ENCODE measurements at regions not wholly inside any gene's neighbourhood (a gene's known extent, or its start where the extent isn't known, plus 50 kb on each side); places are given as distances from the start of the nearest gene placed in this dataset.

DNA sequence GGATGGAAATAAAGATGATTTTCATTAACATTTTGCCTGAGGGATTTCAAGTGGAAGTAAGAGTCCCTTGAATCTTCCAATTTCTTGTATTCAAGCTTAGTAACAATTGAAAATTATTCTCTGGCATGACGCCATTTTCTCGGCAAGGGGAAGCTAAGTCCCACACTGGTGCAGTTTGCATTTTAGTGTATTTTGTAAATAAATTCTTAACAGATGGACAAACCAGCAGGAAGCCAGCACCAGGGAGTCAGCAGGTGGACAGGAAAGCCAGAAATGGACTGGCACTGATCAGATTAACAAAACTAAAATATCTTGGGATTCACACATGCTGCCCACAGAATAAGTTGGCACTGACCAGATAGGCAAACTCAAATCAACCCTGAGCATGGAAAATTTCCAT lies 311.3 kb downstream of the LRRIQ3 start:
- Mint-ChIP-seq H3K9me3 (no peaks in the 10 kb centered on the region), H3K4me1 (no peaks in the 10 kb centered on the region), H3K27ac (no peak overlapping the region), H3K27me3 (ENCODE audit: low read depth) (no peaks in the 10 kb centered on the region), H3K36me3 (ENCODE audit: low read depth) (no peaks in the 10 kb centered on the region), H3K4me3 (no peak overlapping the region)
- TF ChIP-seq, protein P1, sequence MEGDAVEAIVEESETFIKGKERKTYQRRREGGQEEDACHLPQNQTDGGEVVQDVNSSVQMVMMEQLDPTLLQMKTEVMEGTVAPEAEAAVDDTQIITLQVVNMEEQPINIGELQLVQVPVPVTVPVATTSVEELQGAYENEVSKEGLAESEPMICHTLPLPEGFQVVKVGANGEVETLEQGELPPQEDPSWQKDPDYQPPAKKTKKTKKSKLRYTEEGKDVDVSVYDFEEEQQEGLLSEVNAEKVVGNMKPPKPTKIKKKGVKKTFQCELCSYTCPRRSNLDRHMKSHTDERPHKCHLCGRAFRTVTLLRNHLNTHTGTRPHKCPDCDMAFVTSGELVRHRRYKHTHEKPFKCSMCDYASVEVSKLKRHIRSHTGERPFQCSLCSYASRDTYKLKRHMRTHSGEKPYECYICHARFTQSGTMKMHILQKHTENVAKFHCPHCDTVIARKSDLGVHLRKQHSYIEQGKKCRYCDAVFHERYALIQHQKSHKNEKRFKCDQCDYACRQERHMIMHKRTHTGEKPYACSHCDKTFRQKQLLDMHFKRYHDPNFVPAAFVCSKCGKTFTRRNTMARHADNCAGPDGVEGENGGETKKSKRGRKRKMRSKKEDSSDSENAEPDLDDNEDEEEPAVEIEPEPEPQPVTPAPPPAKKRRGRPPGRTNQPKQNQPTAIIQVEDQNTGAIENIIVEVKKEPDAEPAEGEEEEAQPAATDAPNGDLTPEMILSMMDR (IDR thresholded peaks at IDR 0.05; ENCODE audit: unreplicated experiment in 3 of 3), result no peak

DNA sequence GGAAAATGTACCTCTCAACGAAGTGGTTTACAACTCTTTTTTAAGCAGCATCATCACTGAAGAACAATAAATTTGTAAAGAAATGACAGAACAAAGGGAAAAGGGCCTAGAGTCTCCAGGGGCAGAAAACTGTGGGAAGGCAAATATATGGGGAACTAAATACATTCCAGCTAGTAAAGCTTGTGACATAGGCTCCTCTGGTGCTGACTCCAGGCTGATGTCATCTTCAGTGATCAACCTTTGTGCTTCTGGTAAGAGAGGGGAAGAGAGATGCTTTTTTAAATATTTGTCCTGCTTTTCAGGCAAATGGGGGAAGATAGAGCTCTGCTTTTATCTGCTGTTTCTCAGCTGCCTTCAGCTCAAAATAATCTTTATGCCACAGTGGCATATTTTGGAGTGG lies 323.2 kb downstream of the LRRIQ3 start:
- Mint-ChIP-seq H3K9me3 (no peaks in the 10 kb centered on the region), H3K27me3 (ENCODE audit: low read depth) (no peaks in the 10 kb centered on the region), H3K4me3 (no peak overlapping the region), H3K27ac (no peak overlapping the region), H3K4me1 (no peaks in the 10 kb centered on the region), H3K36me3 (ENCODE audit: low read depth) (no peaks in the 10 kb centered on the region)
- TF ChIP-seq, protein P1 (IDR thresholded peaks at IDR 0.05; ENCODE audit: unreplicated experiment in 3 of 3), result no peak

DNA sequence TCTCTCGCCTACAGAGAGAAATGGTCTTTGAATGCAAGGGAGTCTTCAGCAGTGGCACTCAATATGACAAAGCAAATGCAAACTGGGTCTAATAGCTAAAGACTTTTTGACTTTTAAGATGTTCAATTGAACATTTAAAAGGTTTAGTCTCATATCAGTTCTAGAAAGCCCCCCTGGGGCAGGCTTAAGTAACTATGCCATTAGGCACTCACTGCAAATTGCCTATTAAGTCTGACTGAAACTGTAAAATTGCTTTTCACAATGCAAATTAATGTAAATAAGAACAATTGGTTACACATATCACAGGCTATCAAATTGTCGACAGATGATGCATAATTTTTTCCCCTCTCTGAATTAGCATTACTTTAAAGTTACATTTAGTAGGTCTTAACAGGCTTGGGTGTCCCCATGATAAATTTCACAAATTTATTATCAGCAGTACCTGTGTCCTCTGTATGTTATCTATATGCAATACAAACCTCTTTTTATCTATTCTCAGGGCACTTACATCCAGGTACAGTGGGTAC lies 329.1 kb downstream of the LRRIQ3 start:
- Mint-ChIP-seq H3K36me3 (ENCODE audit: low read depth) (no peaks in the 10 kb centered on the region), H3K27ac (no peak overlapping the region), H3K4me3 (no peak overlapping the region), H3K27me3 (ENCODE audit: low read depth) (no peaks in the 10 kb centered on the region), H3K9me3 (no peaks in the 10 kb centered on the region), H3K4me1 (no peaks in the 10 kb centered on the region)
- TF ChIP-seq, protein P1 (IDR thresholded peaks at IDR 0.05; ENCODE audit: unreplicated experiment in 3 of 3), result no peak

DNA sequence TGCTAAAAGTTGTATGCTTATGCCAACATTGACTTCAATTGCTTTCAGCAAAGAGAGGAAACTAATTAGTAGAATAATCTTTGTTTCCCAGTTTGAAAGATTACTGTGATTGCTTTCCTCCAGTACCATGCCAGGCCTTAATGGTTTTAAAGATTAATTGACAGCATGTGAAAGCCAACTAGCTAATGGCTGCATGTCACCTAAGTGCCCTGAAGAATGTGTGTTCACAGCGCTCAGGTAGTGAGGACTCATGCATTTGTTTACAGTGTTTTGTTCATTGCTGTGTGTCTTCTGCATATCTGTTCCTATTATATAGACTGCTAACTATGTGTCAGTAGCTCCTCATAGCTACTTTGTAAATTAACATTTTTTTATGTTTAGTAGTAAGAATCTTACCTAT lies 335.6 kb downstream of the LRRIQ3 start:
- Mint-ChIP-seq H3K4me1 (no peaks in the 10 kb centered on the region), H3K4me3 (no peak overlapping the region), H3K27ac (no peak overlapping the region), H3K9me3 (no peaks in the 10 kb centered on the region), H3K36me3 (ENCODE audit: low read depth) (no peaks in the 10 kb centered on the region), H3K27me3 (ENCODE audit: low read depth) (no peaks in the 10 kb centered on the region)
- TF ChIP-seq, protein P1 (IDR thresholded peaks at IDR 0.05; ENCODE audit: unreplicated experiment in 3 of 3), result no peak

DNA sequence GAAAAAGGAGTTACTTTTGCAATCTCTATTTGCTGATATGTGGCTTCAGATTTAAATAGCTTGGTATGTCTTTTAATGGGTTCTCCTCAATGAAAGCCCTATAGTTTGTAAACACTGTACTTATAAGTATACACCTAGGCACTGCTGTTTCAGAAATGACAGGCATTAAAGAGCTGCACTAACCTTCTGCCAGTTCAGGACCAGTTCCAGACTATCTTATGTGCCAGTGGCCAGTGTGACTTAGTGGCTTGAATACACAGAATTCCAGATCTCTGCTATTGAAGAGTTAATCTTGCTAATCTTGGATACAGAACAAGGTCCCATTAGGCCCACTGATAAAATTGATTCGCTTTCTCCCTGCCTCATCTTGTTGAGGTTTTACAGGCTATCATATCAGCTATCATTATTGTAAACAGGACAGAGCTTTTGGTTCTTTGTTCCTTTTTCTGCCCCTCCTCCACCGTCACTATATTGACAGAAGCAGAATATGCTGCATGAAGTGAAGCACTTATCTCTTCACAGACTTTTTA lies 337.5 kb downstream of the LRRIQ3 start:
- H3K27ac Mint-ChIP-seq, result no peak overlapping the region
- H3K4me3 Mint-ChIP-seq, result no peak overlapping the region
- no peaks in the 10 kb centered on the region for H3K27me3 Mint-ChIP-seq (ENCODE audit: low read depth)
- no peaks in the 10 kb centered on the region for H3K36me3 Mint-ChIP-seq (ENCODE audit: low read depth)
- TF ChIP-seq, protein P1 (IDR thresholded peaks at IDR 0.05; ENCODE audit: unreplicated experiment in 3 of 3), result no peak
- no peaks in the 10 kb centered on the region for H3K4me1 Mint-ChIP-seq
- no peaks in the 10 kb centered on the region for H3K9me3 Mint-ChIP-seq

DNA sequence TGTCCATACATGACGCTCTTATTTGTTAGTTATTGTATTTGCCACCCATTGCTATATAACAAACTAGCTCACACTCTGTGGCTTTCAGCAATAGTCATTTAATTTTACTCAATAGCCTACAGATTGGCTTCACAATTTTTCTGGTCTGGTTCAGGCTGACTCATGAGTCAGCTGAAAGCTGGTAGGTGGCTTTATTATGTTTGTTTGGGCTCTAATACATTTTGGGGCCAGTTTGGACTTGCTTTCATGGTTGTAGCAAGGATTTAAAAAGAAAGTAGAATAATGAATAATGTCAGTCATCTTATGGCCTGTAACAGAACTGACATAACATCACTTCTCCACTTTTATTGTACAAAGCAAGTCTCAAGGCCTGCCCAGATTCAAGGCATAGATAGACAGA lies 338.7 kb downstream of the LRRIQ3 start:
- Mint-ChIP-seq H3K27me3 (ENCODE audit: low read depth) (no peaks in the 10 kb centered on the region), H3K4me3 (no peak overlapping the region), H3K36me3 (ENCODE audit: low read depth) (no peaks in the 10 kb centered on the region), H3K4me1 (no peaks in the 10 kb centered on the region), H3K9me3 (no peaks in the 10 kb centered on the region), H3K27ac (no peak overlapping the region)
- TF ChIP-seq, protein P1 (IDR thresholded peaks at IDR 0.05; ENCODE audit: unreplicated experiment in 3 of 3), result no peak

All from nephron (organoid).